Lower lobe of right lung (tissue), 2 donors: ENCODE measurements at regions not wholly inside any gene's neighbourhood (a gene's known extent, or its start where the extent isn't known, plus 50 kb on each side); places are given as distances from the start of the nearest gene placed in this dataset.
A peak's percentile ranks its signal among the peaks of the same experiment; 100 is the strongest.

Experiments used
- ATAC-seq, 2 donors: fragments of 200-7000 bp; cut with Tn5 transposase; one replicate each; pipeline ENCODE4 v1.9.1; 2020 to 2022; ENCODE audit warnings: mild to moderate bottlenecking in 2 of 2, moderate library complexity in 2 of 2
- DNase-seq: peaks from one replicate; pipeline ENCODE4 v3.0.0-alpha.2; 2020
- H3K27ac ChIP-seq: fragments of 200-600 bp; one replicate; pipeline ENCODE4 v1.8.0; 2022
- H3K27me3 ChIP-seq: fragments of 200-600 bp; one replicate; pipeline ENCODE4 v1.8.0; 2022; ENCODE audit warnings: low read depth
- H3K36me3 ChIP-seq: fragments of 200-600 bp; one replicate; pipeline ENCODE4 v1.8.0; 2022; ENCODE audit warnings: mild to moderate bottlenecking
- H3K4me1 ChIP-seq: fragments of 200-600 bp; one replicate; pipeline ENCODE4 v1.8.0; 2022
- H3K4me3 ChIP-seq: fragments of 200-600 bp; one replicate; pipeline ENCODE4 v1.8.0; 2022; ENCODE audit warnings: mild to moderate bottlenecking
- H3K9me3 ChIP-seq: fragments of 200-600 bp; one replicate; pipeline ENCODE4 v1.8.0; 2022
- CTCF ChIP-seq: fragments of 200-600 bp; IDR thresholded peaks from one replicate; pipeline ENCODE4 v1.8.0; 2022; ENCODE audit warnings: antibody characterized with exemption, mild to moderate bottlenecking
- intact Hi-C: fragments of 100-400 bp; cut with DNase I; formaldehyde crosslinking; loops from one replicate; pipeline ENCODE4 v1.11.0; 2022
- donor health status: DM: no; HTN: yes; CAD: no; lungs with severe emphysema.

DNA sequence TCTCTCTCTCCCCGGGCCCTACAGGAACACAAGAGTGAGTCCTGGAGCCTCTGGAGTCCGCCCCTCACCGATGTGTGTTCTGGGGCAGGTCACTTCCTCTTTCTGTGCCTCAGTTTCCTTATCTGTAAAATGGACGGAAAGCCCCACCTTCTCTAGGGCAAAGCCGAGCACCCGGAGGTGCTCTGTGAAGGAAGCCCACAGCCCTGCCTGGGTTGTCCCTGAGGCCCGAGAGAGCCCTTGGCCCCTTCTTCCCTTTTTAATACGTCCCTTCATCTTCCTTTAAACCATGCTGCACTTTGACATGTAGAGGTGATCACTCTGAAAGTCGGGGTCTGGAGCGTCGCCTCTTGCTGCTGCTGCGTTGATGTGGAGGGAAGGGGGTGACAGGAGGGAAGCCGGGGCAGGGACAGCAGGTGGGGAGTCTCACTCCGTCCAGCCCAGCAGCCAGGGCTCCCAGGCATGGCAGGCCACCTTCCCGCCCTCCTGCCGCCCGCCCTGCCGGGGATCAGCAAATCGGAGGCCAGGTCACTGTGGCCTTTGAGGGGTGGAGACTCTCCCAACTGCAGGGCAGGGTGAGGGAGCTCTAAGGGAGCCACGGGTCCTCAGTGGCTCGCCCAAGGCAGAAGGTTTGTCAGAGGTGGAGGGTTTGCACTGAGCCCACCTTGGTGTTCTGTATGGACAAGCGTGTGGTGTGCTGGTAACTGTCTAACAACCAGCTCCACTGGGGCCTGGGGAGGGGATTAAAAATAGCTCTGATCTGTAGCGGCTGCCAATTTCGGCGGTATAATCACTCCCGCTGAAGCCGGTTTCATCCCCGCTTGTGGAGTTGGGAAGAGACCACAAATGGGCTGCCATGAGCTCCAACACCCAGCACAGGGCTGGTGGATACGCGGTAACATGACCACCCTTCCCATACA is 135.9 kb upstream of the ID2 start:
- ATAC-seq (no peak), DNase-seq (no peak)
- Histone ChIP-seq H3K4me1 (peaks cover 40% of the 10 kb centered on the region), H3K36me3 (no peaks in the 10 kb centered on the region), H3K27me3 (no peaks in the 10 kb centered on the region), H3K27ac (peak overlapping the region; percentile 56), H3K9me3 (no peaks in the 10 kb centered on the region), H3K4me3 (no peak overlapping the region)
- TF ChIP-seq CTCF, result no peak
- intact Hi-C loops, result no loop called here

- intact Hi-C loops, result no loop called here
- TF ChIP-seq CTCF, result no peak
- ATAC-seq (peak; percentile 6 to 37), DNase-seq (peak; percentile 74)
- no peaks in the 10 kb centered on the region for H3K27me3 ChIP-seq
- no peaks in the 10 kb centered on the region for H3K9me3 ChIP-seq
- H3K36me3 ChIP-seq, result no peaks in the 10 kb centered on the region
- no peak overlapping the region for H3K27ac ChIP-seq
- peaks cover 38% of the 10 kb centered on the region for H3K4me1 ChIP-seq
- H3K4me3 ChIP-seq, result no peak overlapping the region
Measured at GRCh38 chr2:8546612-8547283, 135.1 kb upstream of the ID2 start.

GRCh38 chr2:8547284-8548064 is 134.4 kb upstream of the ID2 start:
- H3K9me3 ChIP-seq, result no peaks in the 10 kb centered on the region
- no peak overlapping the region for H3K4me3 ChIP-seq
- H3K36me3 ChIP-seq, result no peaks in the 10 kb centered on the region
- DNase-seq, result no peak
- no peaks in the 10 kb centered on the region for H3K27me3 ChIP-seq
- no peak for TF ChIP-seq CTCF
- no peak overlapping the region for H3K27ac ChIP-seq
- intact Hi-C loops, result no loop called here
- H3K4me1 ChIP-seq, result peaks cover 36% of the 10 kb centered on the region
- no peak for ATAC-seq

GRCh38 chr2:8548065-8548618 is 133.7 kb upstream of the ID2 start:
- ATAC-seq, result no peak
- no peak for TF ChIP-seq CTCF
- Histone ChIP-seq H3K27ac (no peak overlapping the region), H3K4me1 (peaks cover 29% of the 10 kb centered on the region), H3K4me3 (no peak overlapping the region), H3K9me3 (no peaks in the 10 kb centered on the region), H3K36me3 (no peaks in the 10 kb centered on the region), H3K27me3 (no peaks in the 10 kb centered on the region)
- intact Hi-C loops, result no loop called here
- DNase-seq, result no peak

DNA sequence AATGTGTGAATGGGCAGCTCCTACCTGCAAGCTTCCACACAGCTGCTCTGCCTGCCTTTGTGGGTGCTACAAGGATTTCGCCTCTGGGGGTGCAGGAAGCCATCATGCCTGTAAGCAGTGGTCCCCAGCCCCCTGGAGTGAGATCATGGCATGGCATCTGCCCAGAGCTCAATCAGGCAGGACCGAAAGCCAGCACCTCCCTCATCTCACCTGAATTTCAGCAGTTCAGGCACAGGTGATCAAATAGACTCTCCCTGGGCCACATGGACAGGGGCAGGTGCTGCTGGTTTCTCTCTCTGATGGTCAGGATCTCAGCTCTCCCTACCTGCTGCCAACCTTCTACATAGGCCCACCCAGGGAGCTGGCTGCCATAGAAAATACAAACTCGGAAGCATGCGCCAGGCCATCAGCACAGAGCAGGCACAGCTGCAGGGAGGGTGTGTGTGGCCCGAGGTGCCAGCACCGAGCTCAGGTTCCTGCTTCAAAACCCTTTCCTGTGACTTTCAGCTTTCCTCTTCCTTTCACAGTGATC is 133.2 kb upstream of the ID2 start:
- H3K27ac ChIP-seq, result no peak overlapping the region
- ATAC-seq, result no peak
- peaks cover 25% of the 10 kb centered on the region for H3K4me1 ChIP-seq
- H3K9me3 ChIP-seq, result no peaks in the 10 kb centered on the region
- no peaks in the 10 kb centered on the region for H3K27me3 ChIP-seq
- intact Hi-C loops, result no loop called here
- H3K36me3 ChIP-seq, result no peaks in the 10 kb centered on the region
- no peak for TF ChIP-seq CTCF
- DNase-seq, result no peak
- no peak overlapping the region for H3K4me3 ChIP-seq
